CD4-positive, alpha-beta T cell treated with Interleukin-17A for 1 hour (primary cell): ENCODE measurements at regions not wholly inside any gene's neighbourhood (a gene's known extent, or its start where the extent isn't known, plus 50 kb on each side); places are given as distances from the start of the nearest gene placed in this dataset.

Experiments used
- DNase-seq: peaks from one replicate; pipeline ENCODE4 v3.0.0-alpha.2; 2020

GRCh38 chr4:121277194-121278105 is 103.4 kb downstream of the QRFPR start:
- DNase-seq, result no peak

GRCh38 chr4:121273191-121273590 is 107.6 kb downstream of the QRFPR start:
- no peak for DNase-seq

- no peak for DNase-seq
These were observed 108.3 kb downstream of the QRFPR start for GRCh38 chr4:121272526-121272925.

GRCh38 chr4:121270389-121270788 is 106.3 kb upstream of the TNIP3 start:
- DNase-seq, result no peak

- DNase-seq, result no peak
These were observed 104.9 kb upstream of the TNIP3 start for GRCh38 chr4:121269001-121269400.

GRCh38 chr4:121266982-121267381 is 102.9 kb upstream of the TNIP3 start:
- no peak for DNase-seq

DNA sequence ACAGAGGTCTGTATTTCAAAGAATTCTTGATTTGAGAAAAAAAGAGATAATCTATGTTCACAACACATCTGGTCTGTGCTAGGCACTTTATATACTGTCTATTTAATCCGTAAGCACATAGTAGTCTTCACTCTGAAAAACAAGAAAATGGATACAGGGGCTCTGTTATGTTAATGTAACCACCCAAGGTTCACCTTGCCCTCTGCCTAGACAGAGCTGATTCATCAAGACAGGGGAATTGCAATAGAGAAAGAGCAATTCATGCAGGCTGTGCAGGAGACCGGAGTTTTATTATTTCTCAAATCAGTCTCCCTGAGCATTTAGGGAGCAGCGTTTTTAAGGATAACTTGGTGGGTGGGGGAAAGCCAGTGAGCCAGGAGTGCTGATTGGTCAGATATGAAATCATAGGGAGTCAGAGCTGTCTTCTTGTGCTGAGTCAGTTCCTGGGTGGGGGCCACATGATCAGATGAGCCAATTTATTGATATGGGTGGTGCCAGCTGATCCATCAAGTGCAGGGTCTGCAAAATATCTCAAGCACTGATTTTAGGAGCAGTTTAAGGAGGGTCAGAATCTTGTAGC is 92.9 kb upstream of the TNIP3 start:
- no peak for DNase-seq

DNA sequence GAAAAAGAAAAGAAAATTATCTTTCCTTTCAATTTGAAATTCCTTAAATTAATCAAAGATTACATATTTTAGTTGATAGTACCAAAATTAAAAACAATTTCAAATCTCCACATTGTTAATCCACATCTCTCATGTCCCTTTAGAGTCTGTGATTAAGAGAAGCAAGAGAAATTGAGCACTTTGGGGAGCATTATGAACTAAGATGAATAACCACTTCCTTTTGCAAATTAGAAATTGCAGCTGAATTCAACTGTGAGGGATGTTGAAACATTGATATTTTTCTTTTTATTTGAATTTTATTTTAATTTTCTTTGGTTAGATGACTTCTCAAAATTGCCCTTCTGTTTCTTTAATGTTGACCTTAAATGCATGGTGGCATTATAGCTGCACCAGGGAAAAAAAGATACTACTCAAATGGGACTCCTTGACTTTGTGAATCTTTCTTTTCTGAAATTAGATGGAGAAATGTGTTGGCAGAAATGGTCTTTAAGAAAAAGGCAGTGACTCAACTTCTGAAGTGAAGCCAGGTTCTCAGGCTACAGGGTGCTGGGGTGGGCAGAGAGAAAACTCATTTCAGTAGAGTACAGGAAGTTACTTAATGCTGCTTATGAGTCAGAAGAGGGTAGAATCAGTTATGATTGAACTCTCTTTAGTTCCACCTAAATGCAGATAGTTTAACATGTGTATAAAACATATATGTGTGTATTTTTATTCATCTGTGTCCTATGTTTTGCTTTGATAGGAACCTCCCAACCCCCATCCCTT is 92.0 kb upstream of the TNIP3 start:
- DNase-seq, result peak; percentile 67

GRCh38 chr4:121253961-121254360 is 89.8 kb upstream of the TNIP3 start:
- peak; percentile 71 for DNase-seq

GRCh38 chr4:121252224-121252806 is 88.2 kb upstream of the TNIP3 start:
- peak; percentile 68 for DNase-seq

DNA sequence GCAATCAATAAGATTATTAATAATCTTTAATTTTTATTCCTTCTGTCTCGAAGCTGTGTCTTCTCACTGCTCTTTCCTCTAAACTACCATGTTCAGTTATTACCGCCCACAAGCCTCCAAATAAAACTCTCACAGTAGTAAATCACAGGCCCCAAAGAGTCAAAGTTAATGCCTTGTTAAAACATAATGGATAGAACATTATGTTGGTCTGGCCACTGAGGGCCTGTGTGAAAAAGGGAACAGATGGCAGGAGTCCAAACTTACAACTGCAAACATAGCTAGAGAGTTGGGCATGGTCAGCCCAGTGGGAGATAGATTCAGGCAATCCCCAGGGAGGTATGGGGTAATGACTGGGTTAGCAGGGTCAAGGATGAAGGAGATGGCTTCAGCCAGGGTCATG is 84.6 kb upstream of the TNIP3 start:
- no peak for DNase-seq

- no peak for DNase-seq
These were observed 82.6 kb upstream of the TNIP3 start for GRCh38 chr4:121246698-121247097.

DNA sequence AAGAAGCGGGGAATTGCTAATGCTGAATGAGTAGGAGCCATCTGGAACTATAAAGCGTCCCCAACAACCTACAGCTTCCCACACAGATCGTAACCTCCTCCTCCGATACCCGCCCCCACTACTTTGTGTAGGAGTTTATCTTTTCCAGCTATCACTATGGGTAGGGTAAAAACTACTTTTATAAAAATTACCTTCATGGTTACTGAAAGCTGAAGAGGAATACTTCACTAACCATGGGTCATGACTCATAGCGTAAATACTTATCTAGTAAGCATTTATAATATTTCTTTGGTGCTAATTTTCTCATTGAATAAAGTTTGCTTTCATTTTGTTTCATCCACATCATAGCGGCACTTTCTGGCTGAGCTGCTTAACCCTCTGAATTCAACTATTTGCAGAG is 79.4 kb upstream of the TNIP3 start:
- DNase-seq, result peak; percentile 25

DNA sequence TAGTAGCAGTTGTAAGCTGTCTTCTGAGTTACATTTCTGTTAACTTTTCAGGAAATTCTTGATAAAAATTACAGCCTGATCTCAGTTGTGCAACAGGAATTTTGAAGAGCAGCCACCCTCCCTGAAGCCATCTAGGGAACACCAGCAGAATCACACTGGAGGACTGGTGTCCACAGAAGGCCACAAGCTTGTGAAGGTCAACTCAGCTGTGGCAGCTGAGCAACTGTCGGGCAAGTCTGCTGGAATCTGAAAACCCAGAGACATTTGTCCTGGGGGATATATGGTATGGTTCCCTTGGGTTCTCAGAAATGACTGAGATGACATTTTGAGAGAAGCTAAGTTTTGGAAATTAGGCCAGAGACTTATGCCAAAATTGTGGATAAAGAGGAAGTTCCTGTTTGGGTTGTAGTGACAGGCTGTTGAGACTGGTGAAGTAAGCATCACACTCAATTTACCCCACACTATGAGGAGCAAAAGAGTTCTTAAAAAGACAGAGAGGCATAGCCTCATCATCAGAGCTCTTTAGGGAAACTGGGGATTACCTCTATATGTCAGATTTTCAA is 78.1 kb upstream of the TNIP3 start:
- DNase-seq, result no peak

- DNase-seq, result no peak
These were observed 75.8 kb upstream of the TNIP3 start for GRCh38 chr4:121239951-121240350.

DNA sequence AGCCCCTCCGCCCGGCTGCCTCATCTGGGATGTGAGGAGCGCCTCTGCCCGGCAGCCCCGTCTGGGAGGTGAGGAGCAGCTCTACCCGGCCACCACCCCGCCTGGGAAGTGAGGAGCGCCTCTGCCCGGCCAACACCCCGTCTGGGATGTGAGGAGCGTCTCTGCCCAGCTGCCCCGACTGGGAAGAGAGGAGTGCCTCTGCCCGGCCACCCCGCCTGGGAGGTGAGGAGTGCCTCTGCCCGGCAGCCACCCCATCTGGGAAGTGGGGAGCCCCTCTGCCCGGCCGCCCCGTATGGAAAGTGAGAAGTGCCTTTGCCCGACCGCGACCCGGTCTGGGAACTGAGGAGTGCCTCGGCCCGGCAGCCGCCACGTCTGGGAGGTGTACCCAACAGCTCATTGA is 74.3 kb upstream of the TNIP3 start:
- DNase-seq, result no peak

- no peak for DNase-seq
These were observed 72.9 kb upstream of the TNIP3 start for GRCh38 chr4:121237069-121237399.

DNA sequence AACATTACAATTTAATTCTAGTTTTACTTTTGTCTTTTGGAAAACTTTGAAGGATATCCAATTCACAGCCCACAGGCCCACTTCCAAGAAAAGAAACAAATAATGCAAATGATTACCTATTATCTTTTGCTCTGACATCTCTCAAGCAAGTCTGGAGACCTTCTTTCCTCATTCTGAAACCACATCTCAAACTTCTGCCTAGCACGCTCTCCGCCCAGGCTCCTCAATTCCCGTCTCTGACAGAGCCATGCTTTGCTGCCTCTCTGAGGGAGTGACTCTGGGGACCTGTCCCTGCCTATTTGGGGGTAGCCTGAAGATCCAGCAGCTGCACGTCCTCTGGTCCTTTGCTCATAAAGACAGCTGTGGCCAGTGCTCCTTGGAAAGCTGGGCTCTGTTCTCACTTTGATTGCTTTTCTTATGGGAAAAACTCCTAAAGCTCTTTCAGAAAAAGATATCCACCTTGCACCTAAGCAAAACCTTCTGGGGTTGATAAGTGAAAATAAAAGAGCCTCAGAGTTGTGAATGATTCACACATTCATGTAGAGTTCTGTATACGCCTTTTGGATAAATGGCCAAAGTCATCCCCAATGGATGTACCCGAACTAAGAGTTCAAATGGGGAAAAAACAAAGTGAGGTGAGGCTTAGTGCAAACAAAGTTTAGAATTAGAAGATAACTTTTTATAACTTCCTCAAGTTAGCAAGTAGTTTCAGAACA is 72.4 kb upstream of the TNIP3 start:
- no peak for DNase-seq

DNA sequence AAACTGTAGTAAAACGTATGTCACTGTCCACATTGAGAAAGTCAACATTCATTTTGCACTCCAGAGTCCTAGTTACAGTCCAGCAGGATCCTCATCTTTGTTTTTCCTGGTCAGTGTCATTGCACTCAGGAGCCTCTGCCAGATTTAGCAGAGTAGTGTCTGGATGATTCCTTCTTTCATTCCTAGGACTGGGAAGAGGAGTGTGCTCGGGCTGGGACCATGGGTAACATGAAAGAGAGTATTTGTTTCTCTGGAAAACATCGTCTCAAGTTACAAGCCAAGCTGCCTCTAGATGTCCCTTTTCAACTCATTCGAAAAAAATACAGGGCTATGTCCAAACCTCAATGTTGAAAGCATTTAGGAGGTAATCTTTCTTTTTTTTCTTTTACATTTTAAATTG is 69.9 kb upstream of the TNIP3 start:
- DNase-seq, result no peak

- DNase-seq, result no peak
These were observed 65.9 kb upstream of the TNIP3 start for GRCh38 chr4:121229993-121230392.

GRCh38 chr4:121228848-121229247 is 64.7 kb upstream of the TNIP3 start:
- no peak for DNase-seq

GRCh38 chr4:121227341-121227792 is 63.2 kb upstream of the TNIP3 start:
- peak; percentile 63 for DNase-seq
